HG02885 (cell line): ENCODE measurements at regions not wholly inside any gene's neighbourhood (a gene's known extent, or its start where the extent isn't known, plus 50 kb on each side); places are given as distances from the start of the nearest gene placed in this dataset.

Source experiments
- ATAC-seq: cut with Tn5 transposase; IDR thresholded peaks from one replicate; pipeline ENCODE4 v1.9.1; 2021; ENCODE audit warnings: mild to moderate bottlenecking; ENCODE audit not compliant: unreplicated experiment, poor library complexity

- ATAC-seq, result no peak
These were observed 93.8 kb downstream of the GLRX3 start for GRCh38 chr10:130230036-130230435.

- ATAC-seq, result no peak
These were observed 94.4 kb downstream of the GLRX3 start for GRCh38 chr10:130230611-130231010.

- no peak for ATAC-seq
These were observed 95.1 kb downstream of the GLRX3 start for GRCh38 chr10:130231251-130231741.

GRCh38 chr10:130232166-130233034 is 96.2 kb downstream of the GLRX3 start:
- no peak for ATAC-seq

- no peak for ATAC-seq
These were observed 96.8 kb downstream of the GLRX3 start for GRCh38 chr10:130233035-130233360.

- no peak for ATAC-seq
These were observed 97.2 kb downstream of the GLRX3 start for GRCh38 chr10:130233426-130233825.

GRCh38 chr10:130234171-130234965 is 98.2 kb downstream of the GLRX3 start:
- no peak for ATAC-seq

GRCh38 chr10:130236711-130237110 is 100.5 kb downstream of the GLRX3 start:
- no peak for ATAC-seq

GRCh38 chr10:130240409-130240808 is 104.2 kb downstream of the GLRX3 start:
- no peak for ATAC-seq

GRCh38 chr10:130242513-130242912 is 106.3 kb downstream of the GLRX3 start:
- no peak for ATAC-seq

- no peak for ATAC-seq
These were observed 106.8 kb downstream of the GLRX3 start for GRCh38 chr10:130243015-130243414.

- ATAC-seq, result no peak
These were observed 108.1 kb downstream of the GLRX3 start for GRCh38 chr10:130244031-130244927.

- ATAC-seq, result no peak
These were observed 108.8 kb downstream of the GLRX3 start for GRCh38 chr10:130244928-130245495.

GRCh38 chr10:130246113-130246512 is 109.9 kb downstream of the GLRX3 start:
- no peak for ATAC-seq

- no peak for ATAC-seq
These were observed 113.9 kb downstream of the GLRX3 start for GRCh38 chr10:130250127-130250526.

- no peak for ATAC-seq
These were observed 115.6 kb downstream of the GLRX3 start for GRCh38 chr10:130251766-130252165.

- ATAC-seq, result no peak
These were observed 118.1 kb downstream of the GLRX3 start for GRCh38 chr10:130254243-130254642.

GRCh38 chr10:130254662-130255061 is 118.5 kb downstream of the GLRX3 start:
- no peak for ATAC-seq

GRCh38 chr10:130255777-130256176 is 119.6 kb downstream of the GLRX3 start:
- no peak for ATAC-seq

- no peak for ATAC-seq
These were observed 121.7 kb downstream of the GLRX3 start for GRCh38 chr10:130257897-130258296.
